HL-60 (cell line): ENCODE measurements at regions not wholly inside any gene's neighbourhood (a gene's known extent, or its start where the extent isn't known, plus 50 kb on each side); places are given as distances from the start of the nearest gene placed in this dataset.

Experiments used
- DNase-seq, 2 experiments: peaks; one replicate each; pipeline ENCODE4 v3.0.0-alpha.2; 2010 to 2020; ENCODE audit warnings: low read depth in 1 of 2, low spot score in 1 of 2
- H3K27ac ChIP-seq: fragments of 250-450 bp; sonication (Bioruptor Pico); replicated peaks from 2 replicates; pipeline ENCODE4 v1.5.1; 2020; ENCODE audit warnings: mild to moderate bottlenecking, moderate library complexity
- H3K27me3 ChIP-seq: fragments of 250-450 bp; sonication (Bioruptor Pico); 2 replicates; pipeline ENCODE4 v1.5.1; 2021; ENCODE audit warnings: mild to moderate bottlenecking, moderate library complexity; ENCODE audit not compliant: insufficient read depth, poor library complexity, severe bottlenecking
- H3K4me3 ChIP-seq: replicated peaks from 2 replicates; pipeline ENCODE4 v1.5.1; 2011; ENCODE audit warnings: mild to moderate bottlenecking, control low read depth, low read length; ENCODE audit not compliant: insufficient read depth
- CTCF ChIP-seq: IDR thresholded peaks from one replicate; pipeline ENCODE4 v1.5.1; 2011; ENCODE audit warnings: low read length, control low read depth, inconsistent platforms; ENCODE audit not compliant: insufficient read depth
- GABPA ChIP-seq: IDR thresholded peaks from 2 replicates; pipeline ENCODE4 v1.6.1; 2012; ENCODE audit warnings: low read depth
- POLR2AphosphoS5 ChIP-seq: IDR thresholded peaks from 2 replicates; pipeline ENCODE4 v1.6.1; 2012; ENCODE audit warnings: low read depth
- SPI1 ChIP-seq: IDR thresholded peaks from 2 replicates; pipeline ENCODE4 v1.6.1; 2012; ENCODE audit warnings: low read depth, mild to moderate bottlenecking, borderline replicate concordance
- TF ChIP-seq, protein P1 (sequence below): IDR thresholded peaks from 2 replicates; pipeline ENCODE4 v1.6.1; 2012; ENCODE audit warnings: low read depth; ENCODE audit not compliant: insufficient replicate concordance

GRCh38 chr3:135368781-135369180, 573.7 kb downstream of the EPHB1 start:
- H3K27ac ChIP-seq = no peak overlapping the region
- H3K4me3 ChIP-seq = no peak overlapping the region
- DNase-seq = no peak
- no peaks in the 10 kb centered on the region for H3K27me3 ChIP-seq
- TF ChIP-seq CTCF (no peak), SPI1 (no peak), POLR2AphosphoS5 (no peak), GABPA (no peak)
- TF ChIP-seq, protein P1, sequence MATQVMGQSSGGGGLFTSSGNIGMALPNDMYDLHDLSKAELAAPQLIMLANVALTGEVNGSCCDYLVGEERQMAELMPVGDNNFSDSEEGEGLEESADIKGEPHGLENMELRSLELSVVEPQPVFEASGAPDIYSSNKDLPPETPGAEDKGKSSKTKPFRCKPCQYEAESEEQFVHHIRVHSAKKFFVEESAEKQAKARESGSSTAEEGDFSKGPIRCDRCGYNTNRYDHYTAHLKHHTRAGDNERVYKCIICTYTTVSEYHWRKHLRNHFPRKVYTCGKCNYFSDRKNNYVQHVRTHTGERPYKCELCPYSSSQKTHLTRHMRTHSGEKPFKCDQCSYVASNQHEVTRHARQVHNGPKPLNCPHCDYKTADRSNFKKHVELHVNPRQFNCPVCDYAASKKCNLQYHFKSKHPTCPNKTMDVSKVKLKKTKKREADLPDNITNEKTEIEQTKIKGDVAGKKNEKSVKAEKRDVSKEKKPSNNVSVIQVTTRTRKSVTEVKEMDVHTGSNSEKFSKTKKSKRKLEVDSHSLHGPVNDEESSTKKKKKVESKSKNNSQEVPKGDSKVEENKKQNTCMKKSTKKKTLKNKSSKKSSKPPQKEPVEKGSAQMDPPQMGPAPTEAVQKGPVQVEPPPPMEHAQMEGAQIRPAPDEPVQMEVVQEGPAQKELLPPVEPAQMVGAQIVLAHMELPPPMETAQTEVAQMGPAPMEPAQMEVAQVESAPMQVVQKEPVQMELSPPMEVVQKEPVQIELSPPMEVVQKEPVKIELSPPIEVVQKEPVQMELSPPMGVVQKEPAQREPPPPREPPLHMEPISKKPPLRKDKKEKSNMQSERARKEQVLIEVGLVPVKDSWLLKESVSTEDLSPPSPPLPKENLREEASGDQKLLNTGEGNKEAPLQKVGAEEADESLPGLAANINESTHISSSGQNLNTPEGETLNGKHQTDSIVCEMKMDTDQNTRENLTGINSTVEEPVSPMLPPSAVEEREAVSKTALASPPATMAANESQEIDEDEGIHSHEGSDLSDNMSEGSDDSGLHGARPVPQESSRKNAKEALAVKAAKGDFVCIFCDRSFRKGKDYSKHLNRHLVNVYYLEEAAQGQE = no peak

DNA sequence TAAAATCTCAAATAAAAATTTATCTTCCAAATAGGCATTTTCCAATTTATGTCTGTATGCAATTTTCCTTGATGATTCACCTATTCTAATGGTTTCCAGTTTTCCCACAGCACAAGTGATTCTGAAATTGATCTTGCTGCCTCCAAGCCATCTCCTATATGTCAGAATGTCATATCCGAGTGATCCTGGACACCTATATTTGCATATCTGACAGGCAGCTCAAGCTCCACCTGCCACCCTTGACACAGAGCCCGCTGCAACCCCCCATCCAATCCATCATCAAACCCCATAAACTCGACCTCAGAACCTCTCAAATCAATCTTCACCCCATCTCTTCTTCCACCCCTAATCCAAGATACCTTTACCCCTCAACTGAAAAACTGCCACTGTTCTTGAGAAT, 579.5 kb downstream of the EPHB1 start:
- Histone ChIP-seq H3K4me3 (no peak overlapping the region), H3K27ac (no peak overlapping the region), H3K27me3 (no peaks in the 10 kb centered on the region)
- no peak for DNase-seq
- TF ChIP-seq POLR2AphosphoS5 = no peak
- TF ChIP-seq, protein P1 = no peak
- TF ChIP-seq CTCF = no peak
- TF ChIP-seq GABPA = no peak
- no peak for TF ChIP-seq SPI1

- Histone ChIP-seq H3K27ac (no peak overlapping the region), H3K4me3 (no peak overlapping the region), H3K27me3 (no peaks in the 10 kb centered on the region)
- TF ChIP-seq CTCF (no peak), GABPA (no peak), SPI1 (no peak), POLR2AphosphoS5 (no peak)
- TF ChIP-seq, protein P1 = no peak
- DNase-seq = no peak
Measured at GRCh38 chr3:135382188-135382587, 583.3 kb upstream of the PPP2R3A start.
